D721Med (cell line): ENCODE measurements at regions not wholly inside any gene's neighbourhood (a gene's known extent, or its start where the extent isn't known, plus 50 kb on each side); places are given as distances from the start of the nearest gene placed in this dataset.
A peak's percentile ranks its signal among the peaks of the same experiment; 100 is the strongest.

Experiments
- DNase-seq: peaks from one replicate; pipeline ENCODE4 v3.0.0; 2011; ENCODE audit warnings: low spot score; ENCODE audit not compliant: insufficient read length
- FAIRE-seq: peaks from 2 replicates; lab custom pipeline; 2011; peaks lifted over from hg19 to GRCh38; lab: Jason Lieb, UNC
- TF ChIP-seq, protein P1 (sequence below): IDR thresholded peaks from 2 replicates; pipeline ENCODE4 v1.5.1; 2012; ENCODE audit warnings: mild to moderate bottlenecking, control low read depth; ENCODE audit not compliant: insufficient read depth; ENCODE audit errors: missing control alignments

DNA sequence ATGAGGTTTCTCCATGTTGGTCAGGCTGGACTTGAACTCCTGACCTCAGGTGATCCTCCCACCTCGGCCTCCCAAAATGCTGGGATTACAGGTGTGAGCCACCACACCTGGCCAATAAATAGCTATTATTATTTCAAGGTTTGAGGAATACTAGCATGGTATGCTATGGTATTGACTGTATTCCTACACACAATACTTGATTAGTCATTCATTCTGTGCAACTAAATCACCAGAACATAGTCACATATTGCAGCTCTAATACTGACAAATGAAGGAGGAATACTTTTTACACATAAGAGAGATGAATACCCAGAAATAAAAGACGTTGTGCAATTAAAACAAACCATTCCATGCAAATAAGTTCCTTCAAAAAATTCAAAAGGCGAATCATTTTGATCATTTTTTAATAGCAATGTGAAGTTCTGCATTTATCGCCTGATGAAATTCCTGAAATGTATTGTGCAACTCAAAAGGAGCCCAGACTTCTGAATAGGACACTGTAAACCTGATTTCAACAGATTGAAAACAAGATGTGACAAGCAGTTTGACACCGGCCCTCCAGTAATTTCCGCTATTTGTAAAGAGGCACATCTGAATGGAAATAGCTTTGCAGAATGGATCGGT, 687.4 kb upstream of the SEMA6A start:
- FAIRE-seq = no peak
- no peak for DNase-seq
- TF ChIP-seq, protein P1, sequence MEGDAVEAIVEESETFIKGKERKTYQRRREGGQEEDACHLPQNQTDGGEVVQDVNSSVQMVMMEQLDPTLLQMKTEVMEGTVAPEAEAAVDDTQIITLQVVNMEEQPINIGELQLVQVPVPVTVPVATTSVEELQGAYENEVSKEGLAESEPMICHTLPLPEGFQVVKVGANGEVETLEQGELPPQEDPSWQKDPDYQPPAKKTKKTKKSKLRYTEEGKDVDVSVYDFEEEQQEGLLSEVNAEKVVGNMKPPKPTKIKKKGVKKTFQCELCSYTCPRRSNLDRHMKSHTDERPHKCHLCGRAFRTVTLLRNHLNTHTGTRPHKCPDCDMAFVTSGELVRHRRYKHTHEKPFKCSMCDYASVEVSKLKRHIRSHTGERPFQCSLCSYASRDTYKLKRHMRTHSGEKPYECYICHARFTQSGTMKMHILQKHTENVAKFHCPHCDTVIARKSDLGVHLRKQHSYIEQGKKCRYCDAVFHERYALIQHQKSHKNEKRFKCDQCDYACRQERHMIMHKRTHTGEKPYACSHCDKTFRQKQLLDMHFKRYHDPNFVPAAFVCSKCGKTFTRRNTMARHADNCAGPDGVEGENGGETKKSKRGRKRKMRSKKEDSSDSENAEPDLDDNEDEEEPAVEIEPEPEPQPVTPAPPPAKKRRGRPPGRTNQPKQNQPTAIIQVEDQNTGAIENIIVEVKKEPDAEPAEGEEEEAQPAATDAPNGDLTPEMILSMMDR = no peak

DNA sequence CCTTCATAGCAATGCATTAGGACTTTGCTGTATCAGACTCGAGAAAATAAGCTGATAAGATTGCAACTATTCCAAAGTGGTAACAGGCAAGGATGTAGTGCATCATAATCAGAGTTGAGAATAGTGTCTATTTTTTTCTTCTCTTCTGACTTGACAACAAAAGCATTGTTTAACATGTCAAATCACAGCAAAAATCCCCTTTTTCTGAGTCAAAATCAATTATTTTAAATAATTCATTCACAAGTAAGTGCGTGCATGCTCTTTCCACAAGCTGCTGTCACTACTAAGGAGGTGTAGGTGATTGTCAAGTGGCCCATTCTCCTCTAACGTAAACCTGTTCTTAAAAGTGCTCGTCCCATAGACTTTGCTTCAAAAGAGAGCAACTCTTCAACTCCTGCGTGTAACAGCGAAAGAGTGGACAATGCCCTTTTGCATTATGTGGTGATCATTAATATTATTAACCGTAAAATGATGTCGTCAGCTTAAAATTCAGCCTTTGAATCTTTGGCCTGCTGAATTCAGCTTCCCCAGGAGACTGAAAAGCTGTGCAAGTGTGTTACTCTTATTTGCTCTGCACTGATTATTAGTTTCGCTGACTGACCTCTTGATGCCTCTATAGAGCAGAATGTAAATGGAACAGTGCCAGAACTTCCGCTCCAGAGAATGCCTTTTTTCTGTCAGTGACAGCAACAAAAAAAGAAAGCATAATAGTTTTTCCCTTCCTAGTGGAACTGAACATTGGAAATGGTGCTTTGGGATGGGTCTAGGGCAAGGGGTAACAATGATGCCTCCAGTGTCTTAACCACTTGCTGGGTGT, 680.8 kb upstream of the SEMA6A start:
- FAIRE-seq = no peak
- TF ChIP-seq, protein P1 = no peak
- no peak for DNase-seq

DNA sequence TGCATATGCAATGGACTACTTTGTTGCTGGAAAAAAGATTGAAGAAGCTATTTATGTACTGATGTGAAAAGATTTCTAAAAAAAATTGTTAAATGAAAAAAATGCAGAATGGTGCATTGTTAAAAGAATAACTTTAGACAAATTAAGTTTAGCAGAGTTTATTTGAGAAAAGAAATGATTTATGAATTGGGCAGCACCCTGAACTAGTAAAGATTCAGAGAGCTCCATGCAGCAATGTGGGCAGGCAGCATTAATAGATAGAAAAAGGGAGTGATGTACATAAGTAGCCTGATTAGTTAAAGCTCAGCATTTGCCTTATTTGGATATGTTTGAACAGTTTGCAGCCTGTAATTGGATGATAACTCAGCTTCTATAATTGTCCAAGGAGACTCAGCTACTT, 677.9 kb upstream of the SEMA6A start:
- TF ChIP-seq, protein P1 = no peak
- DNase-seq (no peak), FAIRE-seq (peak; percentile 6)

DNA sequence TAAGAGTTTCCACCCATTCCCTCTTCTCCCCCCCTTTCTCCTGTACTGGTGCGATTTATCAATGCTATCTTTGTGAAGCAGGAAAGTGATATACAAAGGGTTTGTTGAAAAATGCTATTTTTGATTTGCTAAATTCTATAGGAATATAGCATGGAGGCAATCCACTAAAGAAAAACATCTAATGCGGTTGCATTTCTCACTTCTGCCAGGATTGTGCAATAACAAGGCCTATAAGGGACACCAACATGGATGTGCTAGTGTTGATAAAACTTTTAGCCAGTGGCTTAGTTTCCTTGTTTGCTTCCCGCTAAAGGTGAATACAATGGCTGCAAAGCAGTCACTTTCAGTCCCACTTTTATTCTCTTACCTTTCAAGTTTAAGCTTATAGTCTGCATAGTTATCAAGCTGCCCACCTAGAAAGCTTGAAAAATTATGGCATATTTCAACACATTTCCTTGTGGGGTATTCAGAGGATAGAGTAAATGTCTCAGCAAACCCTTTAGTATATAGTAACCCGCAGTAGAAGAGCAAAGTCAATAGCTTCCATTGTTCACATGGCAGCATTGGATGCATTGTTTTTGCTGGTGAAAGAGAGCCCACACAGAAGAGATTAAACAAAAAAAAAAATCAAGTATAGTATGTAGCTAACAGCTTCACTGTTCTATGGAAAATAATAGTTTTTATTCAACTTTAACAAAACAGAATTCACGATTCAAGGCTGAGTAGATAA, 674.6 kb upstream of the SEMA6A start:
- TF ChIP-seq, protein P1 = no peak
- DNase-seq = no peak

DNA sequence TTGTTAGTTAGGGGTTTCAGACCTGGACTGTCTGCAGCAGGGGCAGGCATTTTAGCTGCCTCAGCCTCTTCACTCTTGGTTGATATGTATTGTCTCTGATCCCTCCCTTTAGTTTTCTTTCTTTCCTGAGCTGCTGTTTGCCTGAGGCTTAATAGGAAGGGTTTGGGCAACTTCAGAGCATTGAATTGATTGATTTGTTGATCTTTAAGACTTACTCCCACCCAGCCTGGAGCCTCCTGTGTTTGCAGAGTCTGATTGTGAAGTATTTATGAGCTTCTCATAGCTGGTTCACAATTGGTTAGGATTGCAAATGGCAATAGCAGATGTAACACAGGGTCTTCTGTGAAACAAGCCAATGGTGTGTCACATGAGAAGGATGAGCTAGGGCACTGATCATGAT, 671.8 kb upstream of the SEMA6A start:
- FAIRE-seq = no peak

More for the DNA sequence above, 674.6 kb upstream of the SEMA6A start:
- no peak for FAIRE-seq

DNA sequence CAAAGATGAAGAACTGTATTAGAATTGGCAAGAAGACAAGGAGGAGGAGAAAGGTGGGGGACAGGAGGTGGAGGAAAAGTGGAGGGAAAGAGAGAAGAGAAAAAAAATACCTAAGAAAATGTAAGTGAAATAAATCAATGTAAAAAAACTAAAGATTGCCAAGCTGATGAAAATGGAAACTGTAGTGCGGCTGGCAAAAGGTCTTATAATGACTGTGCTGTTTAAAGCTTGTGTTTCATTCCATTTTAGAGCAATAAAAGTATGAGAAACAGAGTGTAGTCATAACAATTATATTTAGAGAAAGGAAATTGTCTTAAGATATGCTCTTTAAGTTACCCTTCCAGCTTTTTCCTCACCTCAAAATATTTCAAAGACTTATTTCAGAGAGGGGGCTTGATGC, 670.5 kb upstream of the SEMA6A start:
- TF ChIP-seq, protein P1 = no peak
- FAIRE-seq (no peak), DNase-seq (no peak)

More for the DNA sequence above, 671.8 kb upstream of the SEMA6A start:
- TF ChIP-seq, protein P1 = no peak
- no peak for DNase-seq
